GM23248 (cell line): ENCODE measurements at regions not wholly inside any gene's neighbourhood (a gene's known extent, or its start where the extent isn't known, plus 50 kb on each side); places are given as distances from the start of the nearest gene placed in this dataset.

ENCODE experiments used
- DNase-seq: peaks from one replicate; pipeline ENCODE4 v3.0.0-alpha.2; 2015
- H2AFZ ChIP-seq: fragments of 200-600 bp; sonication (generic); 2 replicates; pipeline ENCODE4 v1.6.1; 2016; ENCODE audit warnings: antibody characterized with exemption
- H3F3A ChIP-seq: fragments of 200-600 bp; sonication (generic); 2 replicates; pipeline ENCODE4 v1.6.1; 2016; ENCODE audit warnings: mild to moderate bottlenecking, antibody characterized with exemption, mixed run types; ENCODE audit not compliant: insufficient read depth
- H3K27ac ChIP-seq: fragments of 200-600 bp; sonication (generic); 2 replicates; pipeline ENCODE4 v1.5.1; 2016; ENCODE audit warnings: mild to moderate bottlenecking
- H3K27me3 ChIP-seq: fragments of 200-600 bp; sonication (generic); replicated peaks from 2 replicates; pipeline ENCODE4 v1.6.1; 2016; ENCODE audit warnings: mild to moderate bottlenecking; ENCODE audit not compliant: insufficient read depth
- H3K36me3 ChIP-seq: fragments of 200-600 bp; sonication (generic); 2 replicates; pipeline ENCODE4 v1.6.1; 2016; ENCODE audit warnings: low read depth, mild to moderate bottlenecking
- H3K4me1 ChIP-seq: fragments of 200-600 bp; sonication (generic); 2 replicates; pipeline ENCODE4 v1.6.1; 2016; ENCODE audit warnings: mild to moderate bottlenecking; ENCODE audit not compliant: insufficient read depth
- H3K4me2 ChIP-seq: fragments of 200-600 bp; sonication (generic); one replicate; pipeline ENCODE4 v1.6.1; 2016; ENCODE audit warnings: mild to moderate bottlenecking; ENCODE audit not compliant: unreplicated experiment
- H3K4me3 ChIP-seq: fragments of 200-600 bp; sonication (generic); 2 replicates; pipeline ENCODE4 v1.5.1; 2016; ENCODE audit warnings: mild to moderate bottlenecking
- H3K79me2 ChIP-seq: fragments of 200-600 bp; sonication (generic); 2 replicates; pipeline ENCODE4 v1.6.1; 2016; ENCODE audit warnings: mild to moderate bottlenecking; ENCODE audit not compliant: insufficient read depth
- H3K9ac ChIP-seq: fragments of 200-600 bp; sonication (generic); 2 replicates; pipeline ENCODE4 v1.6.1; 2016; ENCODE audit warnings: mild to moderate bottlenecking
- H3K9me2 ChIP-seq: fragments of 200-600 bp; sonication (generic); 2 replicates; pipeline ENCODE4 v1.6.1; 2016; ENCODE audit warnings: mixed run types, mild to moderate bottlenecking, moderate library complexity; ENCODE audit not compliant: insufficient read depth
- H3K9me3 ChIP-seq: fragments of 200-600 bp; sonication (generic); one replicate; pipeline ENCODE4 v1.6.1; 2017; ENCODE audit warnings: low read depth
- H4K20me1 ChIP-seq: fragments of 200-600 bp; sonication (generic); 2 replicates; pipeline ENCODE4 v1.6.0; 2016; ENCODE audit not compliant: insufficient read depth
- EZH2 ChIP-seq: fragments of 200-600 bp; sonication (generic); IDR thresholded peaks from 2 replicates; pipeline ENCODE4 v1.6.1; 2018; ENCODE audit warnings: antibody characterized with exemption, mild to moderate bottlenecking; ENCODE audit not compliant: insufficient read depth, poor library complexity, severe bottlenecking
- EZH2phosphoT487 ChIP-seq: fragments of 200-600 bp; sonication (generic); IDR thresholded peaks from 2 replicates; pipeline ENCODE4 v1.6.1; 2018; ENCODE audit warnings: antibody characterized with exemption, moderate library complexity, mild to moderate bottlenecking, low read depth; ENCODE audit not compliant: insufficient read depth
- WGBS, 2 experiments: methylation state at CpG; one replicate each; pipeline ENCODE4 v1.1.6; 2015 to 2017; ENCODE audit warnings: low lambda C conversion rate in 2 of 2, low coverage in 1 of 2; ENCODE audit errors: missing lambda C conversion rate in 2 of 2; 5-methylcytosine and 5-hydroxymethylcytosine counted together
- in situ Hi-C: fragments of 300-500 bp; cut with MboI; formaldehyde crosslinking; loops from 2 replicates; pipeline ENCODE4 v1.15.0; 2020

- in situ Hi-C loops, result no loop called here
- Histone ChIP-seq H3K4me1 (no peaks in the 10 kb centered on the region), H3K9me2 (no peaks in the 10 kb centered on the region), H3K27me3 (no peaks in the 10 kb centered on the region), H4K20me1 (no peaks in the 10 kb centered on the region), H3K4me2 (no peak overlapping the region), H3K36me3 (no peaks in the 10 kb centered on the region), H3K79me2 (no peaks in the 10 kb centered on the region), H3K27ac (no peak overlapping the region), H2AFZ (no peak overlapping the region), H3K9me3 (peaks cover 4% of the 10 kb centered on the region), H3K9ac (no peak overlapping the region), H3K4me3 (no peak overlapping the region), H3F3A (no peaks in the 10 kb centered on the region)
- no peak for DNase-seq
- TF ChIP-seq EZH2phosphoT487 (no peak), EZH2 (no peak)
- WGBS, 2 experiments, result 35 to 43% methylated on average over 5 of the region's 5 CpGs
Observed at GRCh38 chr18:71431171-71431570, 1113.0 kb downstream of the CBLN2 start.

GRCh38 chr18:71426441-71426840 is 1117.7 kb downstream of the CBLN2 start:
- Histone ChIP-seq H3K9me3 (no peaks in the 10 kb centered on the region), H3K36me3 (no peaks in the 10 kb centered on the region), H3K4me1 (no peaks in the 10 kb centered on the region), H3K79me2 (no peaks in the 10 kb centered on the region), H2AFZ (no peak overlapping the region), H4K20me1 (no peaks in the 10 kb centered on the region), H3K9ac (no peak overlapping the region), H3K27ac (no peak overlapping the region), H3K27me3 (no peaks in the 10 kb centered on the region), H3F3A (no peaks in the 10 kb centered on the region), H3K4me3 (no peak overlapping the region), H3K9me2 (no peaks in the 10 kb centered on the region), H3K4me2 (no peak overlapping the region)
- no peak for TF ChIP-seq EZH2phosphoT487
- TF ChIP-seq EZH2, result no peak
- in situ Hi-C loops, result no loop called here
- DNase-seq, result no peak

- TF ChIP-seq EZH2 (no peak), EZH2phosphoT487 (no peak)
- Histone ChIP-seq H3K4me2 (no peak overlapping the region), H4K20me1 (no peaks in the 10 kb centered on the region), H3K4me3 (no peak overlapping the region), H2AFZ (no peak overlapping the region), H3K36me3 (no peaks in the 10 kb centered on the region), H3K27ac (no peak overlapping the region), H3K9me3 (no peaks in the 10 kb centered on the region), H3K9ac (no peak overlapping the region), H3K4me1 (no peaks in the 10 kb centered on the region), H3K27me3 (no peaks in the 10 kb centered on the region), H3K79me2 (no peaks in the 10 kb centered on the region), H3K9me2 (no peaks in the 10 kb centered on the region), H3F3A (no peaks in the 10 kb centered on the region)
- 29 to 33% methylated on average over 8 of the region's 8 CpGs for WGBS, 2 experiments
- in situ Hi-C loops, result no loop called here
- no peak for DNase-seq
Observed at GRCh38 chr18:71405169-71405809, 1116.4 kb downstream of the SOCS6 start.

GRCh38 chr18:71403501-71403900 is 1114.7 kb downstream of the SOCS6 start:
- TF ChIP-seq EZH2 (no peak), EZH2phosphoT487 (no peak)
- Histone ChIP-seq H3K36me3 (no peaks in the 10 kb centered on the region), H3K4me3 (no peak overlapping the region), H3K79me2 (no peaks in the 10 kb centered on the region), H3F3A (no peaks in the 10 kb centered on the region), H3K9ac (no peak overlapping the region), H2AFZ (no peak overlapping the region), H3K4me1 (no peaks in the 10 kb centered on the region), H3K9me2 (no peaks in the 10 kb centered on the region), H3K4me2 (no peak overlapping the region), H3K9me3 (no peaks in the 10 kb centered on the region), H4K20me1 (no peaks in the 10 kb centered on the region), H3K27me3 (no peaks in the 10 kb centered on the region), H3K27ac (no peak overlapping the region)
- no peak for DNase-seq
- in situ Hi-C loops, result no loop called here
- WGBS, 2 experiments, result 15 to 27% methylated on average over 2 of the region's 2 CpGs

GRCh38 chr18:71398531-71398930 is 1109.7 kb downstream of the SOCS6 start:
- H3K36me3 ChIP-seq, result no peaks in the 10 kb centered on the region
- no peak for DNase-seq
- no peaks in the 10 kb centered on the region for H4K20me1 ChIP-seq
- H2AFZ ChIP-seq, result no peak overlapping the region
- WGBS, 2 experiments, result 2 to 6% methylated on average over 4 of the region's 4 CpGs
- H3K4me1 ChIP-seq, result no peaks in the 10 kb centered on the region
- H3K9me2 ChIP-seq, result no peaks in the 10 kb centered on the region
- H3K9ac ChIP-seq, result no peak overlapping the region
- no peaks in the 10 kb centered on the region for H3K27me3 ChIP-seq
- H3K27ac ChIP-seq, result no peak overlapping the region
- no peak overlapping the region for H3K4me2 ChIP-seq
- no peaks in the 10 kb centered on the region for H3K9me3 ChIP-seq
- H3K4me3 ChIP-seq, result no peak overlapping the region
- no peak for TF ChIP-seq EZH2
- TF ChIP-seq EZH2phosphoT487, result no peak
- H3F3A ChIP-seq, result no peaks in the 10 kb centered on the region
- in situ Hi-C loops, result no loop called here
- no peaks in the 10 kb centered on the region for H3K79me2 ChIP-seq
